HG02610 (cell line): ENCODE measurements at regions not wholly inside any gene's neighbourhood (a gene's known extent, or its start where the extent isn't known, plus 50 kb on each side); places are given as distances from the start of the nearest gene placed in this dataset.
"Not testable (repeated sequence)": the region's sequence is repeated elsewhere in the genome, so short reads cannot be mapped to it uniquely, and the experiment has no call there.

Experiments used
- ATAC-seq: cut with Tn5 transposase; IDR thresholded peaks from one replicate; pipeline ENCODE4 v1.9.1; 2021; ENCODE audit warnings: mild to moderate bottlenecking, moderate library complexity; ENCODE audit not compliant: unreplicated experiment

DNA sequence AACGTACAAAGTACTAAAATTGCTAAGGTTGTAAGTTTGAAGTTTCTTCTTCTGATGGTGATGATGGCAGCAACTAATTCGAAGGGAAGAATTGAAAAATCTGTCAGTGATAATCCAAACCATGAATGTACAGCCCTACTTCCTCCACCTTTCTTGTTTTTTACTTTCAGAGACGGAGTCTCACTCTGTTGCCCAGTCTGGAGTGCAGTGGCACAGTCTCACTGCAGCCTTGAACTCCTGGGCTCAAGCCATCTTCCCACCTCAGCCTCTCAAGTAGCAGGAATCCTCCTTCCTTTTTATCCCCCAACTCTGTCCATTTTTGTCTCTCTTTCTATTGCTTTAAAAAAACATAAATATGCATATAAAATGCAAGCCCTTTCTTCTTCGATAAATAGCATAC is 112.3 kb upstream of the SOX21 start:
- ATAC-seq, result no peak

DNA sequence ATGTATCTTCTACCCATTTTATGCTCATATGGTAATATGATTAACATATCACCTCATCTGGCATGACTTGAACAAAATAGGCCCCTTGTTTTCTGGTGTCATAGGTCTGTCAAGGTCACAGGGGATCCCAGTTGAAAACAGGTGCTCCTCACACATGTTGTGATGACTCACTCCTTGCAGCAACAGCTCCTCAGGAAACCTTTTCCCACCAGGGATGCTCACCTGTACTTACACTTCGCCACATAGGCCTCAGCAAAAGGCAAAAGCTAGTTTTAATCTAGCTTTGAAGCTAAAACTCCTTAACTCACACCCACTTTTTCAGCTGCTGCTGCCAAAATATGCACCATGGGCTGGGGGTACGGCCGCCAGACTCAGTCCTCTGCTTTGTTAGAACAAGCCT is 110.0 kb upstream of the SOX21 start:
- ATAC-seq, result no peak

DNA sequence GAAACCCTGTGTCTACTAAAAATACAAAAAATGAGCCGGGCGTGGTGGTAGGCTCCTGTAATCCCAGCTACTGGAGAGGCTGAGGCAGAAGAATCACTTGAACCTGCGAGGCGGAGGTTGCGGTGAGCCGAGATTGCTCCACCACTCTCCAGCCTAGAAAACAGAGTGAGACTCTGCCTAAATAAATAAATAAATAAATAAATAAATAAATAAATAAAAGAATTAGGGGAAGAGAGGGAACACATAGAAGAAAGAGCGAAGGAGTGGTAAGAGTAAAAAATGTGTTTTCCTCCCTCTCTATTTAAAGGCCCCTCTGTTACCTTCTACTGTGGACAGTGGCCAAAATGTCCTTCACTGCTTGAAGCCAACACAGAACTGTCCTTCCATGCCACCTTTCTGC is 103.9 kb upstream of the SOX21 start:
- no peak for ATAC-seq

DNA sequence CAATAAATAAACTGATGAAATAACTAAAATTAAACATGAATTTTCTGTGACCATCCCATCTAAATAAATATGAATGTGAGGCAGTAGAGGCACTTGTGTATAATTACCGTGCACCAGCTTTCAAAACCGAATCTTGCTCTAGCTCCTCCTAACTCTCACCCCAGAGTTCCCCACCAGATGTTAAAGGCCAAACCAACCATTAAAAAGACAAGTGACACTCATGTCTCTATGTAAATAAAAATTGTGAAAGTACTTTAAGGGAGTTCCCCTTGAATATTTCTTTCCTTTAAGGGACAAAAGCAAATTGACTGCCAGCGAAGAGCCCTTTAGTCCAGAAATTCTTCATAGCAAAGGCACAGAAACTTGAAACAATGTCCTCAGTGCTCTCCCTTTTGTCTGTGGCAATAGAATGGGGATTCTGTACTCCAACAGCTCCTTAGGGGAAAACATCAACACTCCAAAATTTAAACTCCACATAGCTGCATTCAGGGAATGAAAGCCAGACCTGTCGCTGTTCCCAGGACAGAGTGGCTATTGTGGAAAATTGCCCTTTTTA is 101.7 kb upstream of the SOX21 start:
- ATAC-seq, result peak; percentile 75

DNA sequence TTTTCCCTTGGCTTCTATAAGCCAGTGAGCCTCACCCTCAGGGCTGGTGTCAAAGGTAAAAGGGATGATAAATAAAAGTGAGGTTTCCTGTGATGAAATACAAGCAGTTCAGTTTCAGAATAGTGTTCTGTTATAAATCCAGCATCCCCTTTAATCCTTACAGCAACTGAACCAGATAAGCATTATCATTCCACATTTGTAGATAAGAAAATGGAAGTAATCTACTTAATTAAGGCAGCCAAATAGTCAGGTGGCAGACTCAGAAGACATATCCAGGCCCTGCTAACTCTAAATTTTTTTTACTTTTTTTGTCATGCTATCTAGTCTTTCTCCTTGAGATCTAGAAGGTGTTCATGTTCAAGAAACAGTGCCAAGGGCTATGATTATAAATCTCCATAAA is 99.4 kb upstream of the SOX21 start:
- no peak for ATAC-seq

DNA sequence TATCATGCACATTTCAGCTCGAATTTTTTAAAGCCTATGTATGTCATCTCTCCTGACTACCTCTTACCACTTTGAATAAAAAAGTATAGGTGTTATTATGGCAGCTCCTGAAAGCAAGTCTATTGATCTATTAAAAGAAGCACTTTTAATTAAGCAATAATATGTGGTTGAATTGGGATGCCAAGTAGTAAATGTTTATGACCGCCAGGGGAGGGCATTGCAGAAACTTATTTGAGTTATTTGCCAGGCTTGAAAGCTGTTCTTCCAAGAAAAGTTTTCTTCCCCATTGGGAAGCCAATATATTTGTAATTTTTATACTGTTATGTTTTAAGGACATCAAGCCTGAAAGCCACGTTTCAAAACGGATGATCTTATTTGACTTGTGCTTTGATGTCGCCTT is 88.1 kb upstream of the SOX21 start:
- no peak for ATAC-seq

DNA sequence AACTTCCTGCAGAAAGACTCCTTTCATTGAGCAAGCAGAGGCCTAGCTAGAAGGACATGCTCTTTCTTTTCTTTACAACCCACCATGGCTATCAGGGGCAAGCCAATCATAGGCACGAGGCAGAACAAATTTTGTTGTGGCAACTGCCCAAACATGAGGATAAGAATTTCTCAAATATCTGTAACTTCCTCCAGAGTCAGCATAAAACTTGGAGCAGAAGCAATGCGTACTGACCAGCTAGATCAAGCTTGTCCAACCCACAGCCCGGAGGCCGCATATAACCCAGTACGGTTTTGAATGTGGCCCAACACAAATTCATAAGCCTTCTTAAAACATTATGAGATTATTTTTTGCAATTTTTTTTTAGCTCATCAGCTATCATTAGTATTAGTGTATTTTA is 87.0 kb upstream of the SOX21 start:
- ATAC-seq, result no peak

DNA sequence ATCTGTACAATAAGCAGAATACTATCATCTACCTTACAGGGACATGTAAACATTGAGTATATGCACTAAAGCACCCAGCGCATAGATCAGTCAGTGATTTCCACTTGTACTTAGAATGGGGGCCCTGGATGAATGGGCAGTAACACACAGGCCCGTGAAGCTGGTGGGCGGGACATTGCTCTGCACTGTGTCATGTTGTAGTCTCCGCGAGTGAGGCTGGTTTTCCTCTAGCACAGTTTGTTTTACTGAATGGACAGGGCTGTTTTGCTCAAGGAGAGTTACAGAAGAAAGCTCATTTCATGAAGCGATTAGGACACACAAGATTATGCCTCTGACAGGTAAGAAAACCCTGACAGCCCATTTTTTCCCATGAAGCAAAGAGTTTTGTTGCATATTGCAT is 86.4 kb upstream of the SOX21 start:
- ATAC-seq, result no peak

DNA sequence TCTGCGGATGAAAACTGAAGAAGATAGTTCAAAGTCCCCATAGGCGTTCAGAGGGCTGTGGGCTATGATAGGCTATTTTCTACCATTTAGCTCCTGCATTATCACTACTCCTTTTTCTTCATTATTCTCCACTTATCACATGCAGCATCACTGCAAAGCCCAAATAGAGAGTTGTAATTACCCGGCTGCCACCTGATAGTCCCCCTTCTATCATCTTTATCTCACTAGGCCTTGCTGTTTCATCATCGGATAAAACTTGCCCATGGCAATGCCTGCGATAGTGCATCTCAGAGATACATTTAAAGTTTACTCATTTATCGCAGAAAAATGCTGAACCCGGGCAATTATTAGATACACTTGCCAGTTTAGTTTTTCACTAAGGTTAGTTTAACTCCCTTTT is 82.9 kb upstream of the SOX21 start:
- no peak for ATAC-seq

DNA sequence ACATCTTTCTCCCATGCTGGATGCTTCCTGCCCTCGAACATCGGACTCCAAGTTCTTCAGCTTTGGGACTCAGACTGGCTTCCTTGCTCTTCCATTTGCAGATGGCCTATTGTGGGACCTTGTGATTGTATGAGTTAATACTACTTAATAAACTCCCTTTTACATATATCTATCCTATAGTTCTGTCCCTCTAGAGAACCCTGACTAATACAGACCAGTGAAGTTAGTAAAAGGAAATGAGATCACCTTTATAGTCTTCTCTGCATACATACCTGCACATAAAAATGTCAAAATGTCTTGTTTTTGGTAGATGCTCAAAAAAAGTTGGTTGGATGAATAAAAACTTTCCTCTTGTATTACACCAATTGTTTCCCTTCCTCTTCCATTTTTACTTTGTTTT is 73.9 kb upstream of the SOX21 start:
- ATAC-seq, result not testable (repeated sequence)

DNA sequence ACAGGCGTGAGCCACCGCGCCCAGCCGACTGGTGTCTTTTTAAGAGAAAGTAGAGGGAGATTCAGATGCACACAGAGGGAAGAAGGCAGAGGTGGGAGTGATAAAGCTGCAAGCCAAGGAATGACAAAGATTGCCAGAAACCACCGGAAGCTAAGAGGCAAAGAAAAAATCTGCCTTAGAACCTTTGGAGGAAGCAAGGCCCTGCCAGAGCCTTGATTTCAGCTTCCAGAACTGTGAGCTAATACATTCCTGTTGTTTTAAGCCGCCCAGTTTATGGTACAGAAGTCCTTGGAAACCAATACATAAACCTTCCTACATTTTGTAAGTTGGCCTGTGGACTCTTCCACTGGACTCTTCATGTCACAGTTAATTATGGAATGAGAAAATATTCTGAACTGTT is 71.7 kb upstream of the SOX21 start:
- ATAC-seq, result no peak

DNA sequence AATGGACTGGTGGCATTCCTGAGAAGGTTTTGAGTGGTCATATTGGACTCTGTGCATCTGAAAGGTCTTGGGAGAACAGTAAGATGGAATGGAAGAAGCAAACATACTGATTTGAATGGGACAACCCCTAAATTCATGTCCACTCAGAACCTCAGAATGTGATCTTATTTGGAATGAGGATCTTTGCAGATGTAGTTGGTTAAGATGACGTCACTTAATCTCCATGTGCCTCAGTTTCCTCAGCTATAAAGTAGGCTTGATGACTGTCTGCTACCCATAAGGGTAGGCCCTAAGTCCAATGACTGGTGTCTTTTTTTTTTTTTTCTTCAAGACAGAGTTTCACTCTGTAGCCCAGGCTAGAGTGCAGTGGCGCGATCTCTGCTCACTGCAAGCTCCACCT is 71.1 kb upstream of the SOX21 start:
- ATAC-seq, result no peak

DNA sequence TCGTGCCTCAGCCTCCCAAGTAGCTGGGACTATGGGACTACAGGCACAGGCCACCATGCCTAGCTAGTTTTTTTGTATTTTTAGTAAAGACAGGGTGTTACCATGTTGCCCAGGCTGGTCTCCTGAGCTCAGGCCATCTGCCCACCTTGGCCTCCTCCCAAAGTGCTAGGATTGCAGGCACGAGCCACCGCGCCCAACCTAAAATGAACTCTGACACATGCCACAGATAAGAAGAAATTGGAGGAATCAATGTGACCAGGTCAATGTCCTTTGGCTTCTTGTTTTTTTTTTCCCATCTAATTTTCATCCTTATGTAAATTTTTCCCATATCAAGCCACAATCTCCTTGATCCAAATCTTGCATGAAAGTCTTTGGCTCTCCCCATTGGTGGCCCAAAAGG is 68.1 kb upstream of the SOX21 start:
- no peak for ATAC-seq

DNA sequence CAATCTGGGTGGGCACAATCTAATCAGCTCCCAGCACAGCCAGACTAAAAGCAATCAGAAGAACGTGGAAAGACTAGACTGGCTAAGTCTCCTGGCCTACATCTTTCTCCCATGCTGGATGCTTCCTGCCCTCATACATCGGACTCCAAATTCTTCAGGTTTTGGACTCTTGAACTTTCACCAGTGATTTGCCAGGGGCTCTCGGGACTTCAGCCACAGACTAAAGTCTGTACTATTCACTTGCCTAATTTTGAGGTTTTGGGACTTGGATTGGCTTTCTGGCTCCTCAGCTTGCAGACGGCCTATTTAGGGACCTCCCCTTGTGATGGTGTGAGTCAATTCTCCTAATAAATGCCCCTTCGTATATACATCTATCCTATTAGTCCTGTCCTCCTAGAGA is 66.6 kb upstream of the SOX21 start:
- ATAC-seq, result no peak

DNA sequence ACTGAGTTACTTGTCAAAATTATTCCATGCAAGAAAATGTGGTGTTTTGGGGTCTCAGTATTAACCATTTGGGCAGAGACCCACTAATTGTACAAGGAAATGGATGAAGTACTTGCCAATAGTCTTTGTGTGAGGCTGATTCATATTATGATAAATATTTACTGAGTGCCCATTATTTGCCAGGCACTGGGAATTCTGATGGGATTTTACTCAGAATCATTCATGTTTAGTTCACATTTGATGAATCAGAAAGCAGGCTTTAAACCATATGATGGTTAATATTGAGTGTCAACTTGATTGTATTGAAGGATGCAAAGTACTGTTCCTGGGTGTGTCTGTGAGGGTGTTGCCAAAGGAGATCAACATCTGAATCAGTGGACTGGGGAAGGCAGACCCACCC is 66.2 kb upstream of the SOX21 start:
- no peak for ATAC-seq

DNA sequence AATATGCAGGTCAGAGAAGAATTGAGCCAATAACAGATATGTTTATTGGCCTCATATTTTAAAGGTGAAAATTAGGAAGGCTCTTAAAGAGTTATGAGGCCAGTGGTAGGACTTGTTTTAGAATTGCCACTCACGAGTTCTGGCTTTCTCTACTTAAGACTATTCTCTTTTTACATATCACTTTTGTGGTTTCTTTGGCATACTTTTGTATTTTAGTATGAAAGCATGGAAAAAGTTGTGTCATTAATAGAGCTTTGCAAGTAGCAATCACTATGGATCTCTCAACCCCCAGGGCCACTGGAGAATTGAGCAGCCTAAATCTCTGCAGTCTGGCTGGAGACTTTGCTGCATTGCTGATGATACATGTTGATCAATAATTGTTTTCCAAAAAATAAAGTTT is 64.6 kb upstream of the SOX21 start:
- no peak for ATAC-seq

DNA sequence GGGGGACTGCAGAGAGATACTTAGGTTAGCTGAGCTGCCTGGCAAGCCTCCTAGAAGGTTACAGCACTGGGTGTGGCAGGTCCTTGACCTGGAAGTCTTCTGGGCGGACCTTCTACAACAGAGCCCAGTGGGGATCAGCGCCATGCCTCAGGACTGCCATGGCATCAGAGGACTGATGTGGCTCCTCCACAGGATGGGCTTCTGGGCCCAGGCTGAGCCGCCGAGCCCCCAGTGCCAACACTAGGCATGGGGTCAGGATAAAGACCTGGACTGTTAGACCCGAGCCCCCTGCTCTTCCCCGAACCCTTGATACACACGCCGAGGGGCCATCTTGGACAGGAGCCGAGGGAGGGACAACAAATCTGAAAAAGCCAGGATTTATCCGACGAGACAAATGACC is 64.0 kb upstream of the SOX21 start:
- ATAC-seq, result no peak

DNA sequence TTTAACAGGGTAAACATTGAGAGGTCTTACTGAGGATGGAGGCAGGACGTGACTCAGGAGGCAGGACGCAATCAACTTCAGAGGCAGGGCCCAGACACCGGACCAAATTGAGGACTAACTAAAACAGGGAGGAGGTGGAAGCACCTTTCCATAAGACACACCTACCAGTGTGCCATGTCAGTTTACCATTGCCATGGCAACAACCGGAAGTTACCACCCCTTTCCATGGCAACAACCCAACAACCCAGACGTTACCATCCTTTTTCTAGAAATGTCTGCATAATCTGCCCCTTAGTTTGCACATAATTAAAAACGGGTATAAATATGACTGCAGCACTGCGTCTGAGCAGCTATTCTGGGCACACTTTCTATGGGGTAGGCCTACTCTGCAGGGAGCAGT is 53.5 kb upstream of the SOX21 start:
- ATAC-seq, result no peak

DNA sequence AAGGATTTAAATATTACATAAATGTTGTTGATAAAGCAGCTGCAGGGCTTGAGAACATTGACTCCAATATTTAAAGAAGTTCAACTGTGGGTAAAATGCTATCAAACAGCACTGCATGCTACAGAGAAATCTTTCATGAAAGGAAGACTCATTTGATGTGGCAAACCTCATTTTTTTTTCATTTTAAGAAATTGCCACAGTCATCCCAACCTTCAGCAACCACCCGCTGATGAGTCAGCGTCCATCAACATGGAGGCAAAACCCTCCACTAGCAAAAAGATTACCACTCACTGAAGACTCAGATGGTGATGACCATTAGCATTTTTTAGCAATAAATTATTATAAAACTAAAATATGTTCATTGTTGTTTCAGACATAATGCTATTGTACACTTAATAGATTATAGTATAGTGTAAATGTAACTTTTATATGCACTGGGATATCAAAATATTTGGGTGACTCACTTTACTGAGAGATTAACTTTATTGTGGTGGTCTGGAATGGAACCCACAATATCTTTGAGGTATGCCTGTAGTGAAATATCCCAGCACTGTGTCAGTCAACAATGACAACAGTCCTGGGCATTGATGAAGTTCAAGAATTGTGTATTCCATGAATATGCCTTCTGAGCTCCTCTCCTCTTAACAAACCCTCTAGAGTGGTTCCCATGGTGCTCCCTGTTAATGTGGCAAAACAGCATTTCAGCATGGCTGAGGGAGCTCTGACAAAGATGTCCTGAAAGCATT is 52.4 kb upstream of the SOX21 start:
- no peak for ATAC-seq
